GM23248 (cell line): ENCODE measurements at regions not wholly inside any gene's neighbourhood (a gene's known extent, or its start where the extent isn't known, plus 50 kb on each side); places are given as distances from the start of the nearest gene placed in this dataset.
"Not testable (repeated sequence)": the region's sequence is repeated elsewhere in the genome, so short reads cannot be mapped to it uniquely, and the experiment has no call there.

Experiments used
- DNase-seq: peaks from one replicate; pipeline ENCODE4 v3.0.0-alpha.2; 2015
- H2AFZ ChIP-seq: fragments of 200-600 bp; sonication (generic); 2 replicates; pipeline ENCODE4 v1.6.1; 2016; ENCODE audit warnings: antibody characterized with exemption
- H3F3A ChIP-seq: fragments of 200-600 bp; sonication (generic); 2 replicates; pipeline ENCODE4 v1.6.1; 2016; ENCODE audit warnings: mild to moderate bottlenecking, antibody characterized with exemption, mixed run types; ENCODE audit not compliant: insufficient read depth
- H3K27ac ChIP-seq: fragments of 200-600 bp; sonication (generic); 2 replicates; pipeline ENCODE4 v1.5.1; 2016; ENCODE audit warnings: mild to moderate bottlenecking
- H3K27me3 ChIP-seq: fragments of 200-600 bp; sonication (generic); replicated peaks from 2 replicates; pipeline ENCODE4 v1.6.1; 2016; ENCODE audit warnings: mild to moderate bottlenecking; ENCODE audit not compliant: insufficient read depth
- H3K36me3 ChIP-seq: fragments of 200-600 bp; sonication (generic); 2 replicates; pipeline ENCODE4 v1.6.1; 2016; ENCODE audit warnings: low read depth, mild to moderate bottlenecking
- H3K4me1 ChIP-seq: fragments of 200-600 bp; sonication (generic); 2 replicates; pipeline ENCODE4 v1.6.1; 2016; ENCODE audit warnings: mild to moderate bottlenecking; ENCODE audit not compliant: insufficient read depth
- H3K4me2 ChIP-seq: fragments of 200-600 bp; sonication (generic); one replicate; pipeline ENCODE4 v1.6.1; 2016; ENCODE audit warnings: mild to moderate bottlenecking; ENCODE audit not compliant: unreplicated experiment
- H3K4me3 ChIP-seq: fragments of 200-600 bp; sonication (generic); 2 replicates; pipeline ENCODE4 v1.5.1; 2016; ENCODE audit warnings: mild to moderate bottlenecking
- H3K79me2 ChIP-seq: fragments of 200-600 bp; sonication (generic); 2 replicates; pipeline ENCODE4 v1.6.1; 2016; ENCODE audit warnings: mild to moderate bottlenecking; ENCODE audit not compliant: insufficient read depth
- H3K9ac ChIP-seq: fragments of 200-600 bp; sonication (generic); 2 replicates; pipeline ENCODE4 v1.6.1; 2016; ENCODE audit warnings: mild to moderate bottlenecking
- H3K9me2 ChIP-seq: fragments of 200-600 bp; sonication (generic); 2 replicates; pipeline ENCODE4 v1.6.1; 2016; ENCODE audit warnings: mixed run types, mild to moderate bottlenecking, moderate library complexity; ENCODE audit not compliant: insufficient read depth
- H3K9me3 ChIP-seq: fragments of 200-600 bp; sonication (generic); one replicate; pipeline ENCODE4 v1.6.1; 2017; ENCODE audit warnings: low read depth
- H4K20me1 ChIP-seq: fragments of 200-600 bp; sonication (generic); 2 replicates; pipeline ENCODE4 v1.6.0; 2016; ENCODE audit not compliant: insufficient read depth
- EZH2 ChIP-seq: fragments of 200-600 bp; sonication (generic); IDR thresholded peaks from 2 replicates; pipeline ENCODE4 v1.6.1; 2018; ENCODE audit warnings: antibody characterized with exemption, mild to moderate bottlenecking; ENCODE audit not compliant: insufficient read depth, poor library complexity, severe bottlenecking
- EZH2phosphoT487 ChIP-seq: fragments of 200-600 bp; sonication (generic); IDR thresholded peaks from 2 replicates; pipeline ENCODE4 v1.6.1; 2018; ENCODE audit warnings: antibody characterized with exemption, moderate library complexity, mild to moderate bottlenecking, low read depth; ENCODE audit not compliant: insufficient read depth
- WGBS, 2 experiments: methylation state at CpG; one replicate each; pipeline ENCODE4 v1.1.6; 2015 to 2017; ENCODE audit warnings: low lambda C conversion rate in 2 of 2, low coverage in 1 of 2; ENCODE audit errors: missing lambda C conversion rate in 2 of 2; 5-methylcytosine and 5-hydroxymethylcytosine counted together
- in situ Hi-C: fragments of 300-500 bp; cut with MboI; formaldehyde crosslinking; loops from 2 replicates; pipeline ENCODE4 v1.15.0; 2020

DNA sequence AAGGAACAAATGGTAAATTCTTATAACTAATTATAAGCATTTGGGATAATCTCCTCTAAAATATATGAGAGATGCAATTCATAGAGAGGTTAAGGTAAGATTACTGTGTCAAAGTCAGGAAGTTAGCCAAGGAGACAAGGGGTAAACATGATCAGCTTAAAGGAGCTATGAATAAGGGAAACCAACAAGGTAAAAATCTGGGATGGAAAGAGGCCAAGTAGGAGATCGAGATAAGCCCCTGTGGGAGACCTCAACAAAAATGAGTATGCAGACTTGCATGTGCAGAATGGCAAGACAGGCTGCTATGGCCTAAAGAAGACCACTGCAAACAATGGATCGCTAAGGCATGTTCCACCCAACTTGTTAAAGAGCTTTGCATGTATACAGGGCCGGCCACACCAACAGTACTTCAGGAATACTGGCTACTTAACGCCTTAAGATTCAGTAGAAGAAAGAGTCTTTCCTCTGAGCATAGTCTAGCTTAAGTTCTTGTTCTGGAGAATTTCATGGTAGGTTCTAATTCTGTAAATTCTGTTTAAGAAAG, 738.6 kb downstream of the GALC start:
- in situ Hi-C loops = no loop called here
- no peaks in the 10 kb centered on the region for H3K9me3 ChIP-seq
- no peaks in the 10 kb centered on the region for H3F3A ChIP-seq
- no peak for DNase-seq
- H3K79me2 ChIP-seq = no peaks in the 10 kb centered on the region
- no peak overlapping the region for H3K4me2 ChIP-seq
- no peak overlapping the region for H3K9ac ChIP-seq
- no peak overlapping the region for H2AFZ ChIP-seq
- no peaks in the 10 kb centered on the region for H3K36me3 ChIP-seq
- WGBS, 2 experiments = 2 to 6% methylated on average over 4 of the region's 4 CpGs
- H3K9me2 ChIP-seq = no peaks in the 10 kb centered on the region
- no peaks in the 10 kb centered on the region for H3K4me1 ChIP-seq
- H3K27ac ChIP-seq = no peak overlapping the region
- no peaks in the 10 kb centered on the region for H3K27me3 ChIP-seq
- TF ChIP-seq EZH2phosphoT487 (no peak), EZH2 (no peak)
- no peaks in the 10 kb centered on the region for H4K20me1 ChIP-seq
- no peak overlapping the region for H3K4me3 ChIP-seq

DNA sequence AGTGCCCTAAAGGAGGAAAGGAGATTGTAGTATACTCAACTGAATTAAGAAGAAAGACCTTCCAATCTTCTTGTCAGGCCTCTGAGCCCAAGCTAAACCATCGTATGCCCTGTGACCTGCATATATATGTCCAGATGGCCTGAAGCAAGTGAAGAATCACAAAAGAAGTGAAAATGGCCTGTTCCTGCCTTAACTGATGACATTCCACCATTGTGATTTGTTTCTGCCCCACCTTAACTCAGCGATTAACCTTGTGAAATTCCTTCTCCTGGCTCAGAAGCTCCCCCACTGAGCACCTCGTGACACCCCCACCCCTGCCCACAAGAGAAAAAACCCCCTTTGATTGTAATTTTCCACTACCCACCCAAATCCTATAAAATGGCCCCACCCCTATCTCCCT, 739.2 kb downstream of the GALC start:
- H3K4me2 ChIP-seq, H3K27me3 ChIP-seq, H3K4me1 ChIP-seq, H2AFZ ChIP-seq, in situ Hi-C loops, H3K79me2 ChIP-seq, H3K9me2 ChIP-seq, DNase-seq, H4K20me1 ChIP-seq, H3F3A ChIP-seq, H3K9me3 ChIP-seq, H3K4me3 ChIP-seq, H3K9ac ChIP-seq, H3K27ac ChIP-seq, H3K36me3 ChIP-seq: not testable (repeated sequence)
- WGBS, 2 experiments = 0 to 5% methylated on average over 3 of the region's 3 CpGs

DNA sequence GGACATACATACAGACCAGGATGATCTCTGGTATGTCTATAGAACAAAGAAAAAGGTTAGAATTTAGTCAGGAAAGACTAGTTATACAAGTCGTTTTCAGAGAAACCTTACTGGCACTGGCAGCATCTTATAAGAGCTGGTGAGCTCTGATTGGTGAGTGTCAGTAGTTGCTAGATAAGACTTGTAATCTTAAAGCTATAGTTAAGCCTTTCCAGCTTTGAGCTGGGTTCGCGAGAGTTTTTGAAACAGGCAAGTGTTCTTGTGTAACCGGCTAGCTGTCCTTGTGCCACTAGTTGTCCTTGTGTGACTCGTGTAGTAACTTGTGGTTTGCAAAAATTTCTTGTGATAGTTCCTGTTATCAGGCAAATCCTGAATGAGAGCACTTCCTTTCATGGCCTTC, 740.9 kb downstream of the GALC start:
- H3K9me3 ChIP-seq = no peaks in the 10 kb centered on the region
- no peaks in the 10 kb centered on the region for H3K79me2 ChIP-seq
- 24 to 35% methylated on average over 5 of the region's 5 CpGs for WGBS, 2 experiments
- in situ Hi-C loops = no loop called here
- no peak overlapping the region for H3K4me3 ChIP-seq
- H3K36me3 ChIP-seq = no peaks in the 10 kb centered on the region
- no peak overlapping the region for H3K27ac ChIP-seq
- no peak overlapping the region for H3K9ac ChIP-seq
- DNase-seq = no peak
- H2AFZ ChIP-seq = no peak overlapping the region
- H3K27me3 ChIP-seq = no peaks in the 10 kb centered on the region
- no peaks in the 10 kb centered on the region for H3K4me1 ChIP-seq
- TF ChIP-seq EZH2phosphoT487 (no peak), EZH2 (no peak)
- H3K4me2 ChIP-seq = no peak overlapping the region
- no peaks in the 10 kb centered on the region for H4K20me1 ChIP-seq
- H3F3A ChIP-seq = no peaks in the 10 kb centered on the region
- H3K9me2 ChIP-seq = no peaks in the 10 kb centered on the region

DNA sequence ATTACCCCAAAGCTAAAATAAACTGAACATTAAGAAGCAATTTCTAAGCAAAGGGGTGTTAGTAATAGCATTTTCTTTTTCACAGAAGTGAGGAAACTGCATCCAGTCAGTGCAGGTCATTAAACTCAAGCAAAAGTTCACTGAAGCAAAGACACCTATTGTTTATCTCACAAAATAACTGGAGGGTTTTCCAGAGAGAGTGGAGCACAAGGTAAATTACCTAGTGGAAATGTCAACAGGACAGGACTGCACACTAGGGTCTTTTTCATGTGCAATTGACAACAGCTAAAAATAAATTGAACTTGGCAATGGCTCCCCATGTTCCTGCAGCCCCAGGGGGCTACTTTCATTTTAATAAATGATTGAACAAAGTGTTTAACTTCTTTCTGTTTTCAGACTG, 742.0 kb downstream of the GALC start:
- H3K9me2 ChIP-seq = no peaks in the 10 kb centered on the region
- H3K9ac ChIP-seq = no peak overlapping the region
- in situ Hi-C loops = no loop called here
- no peak for DNase-seq
- no peaks in the 10 kb centered on the region for H3K36me3 ChIP-seq
- H3K9me3 ChIP-seq = no peaks in the 10 kb centered on the region
- no peaks in the 10 kb centered on the region for H4K20me1 ChIP-seq
- H3K27me3 ChIP-seq = no peaks in the 10 kb centered on the region
- H2AFZ ChIP-seq = no peak overlapping the region
- H3K4me1 ChIP-seq = no peaks in the 10 kb centered on the region
- H3K79me2 ChIP-seq = no peaks in the 10 kb centered on the region
- H3K4me3 ChIP-seq = no peak overlapping the region
- no peak for TF ChIP-seq EZH2phosphoT487
- TF ChIP-seq EZH2 = no peak
- no peak overlapping the region for H3K27ac ChIP-seq
- H3F3A ChIP-seq = no peaks in the 10 kb centered on the region
- H3K4me2 ChIP-seq = no peak overlapping the region

DNA sequence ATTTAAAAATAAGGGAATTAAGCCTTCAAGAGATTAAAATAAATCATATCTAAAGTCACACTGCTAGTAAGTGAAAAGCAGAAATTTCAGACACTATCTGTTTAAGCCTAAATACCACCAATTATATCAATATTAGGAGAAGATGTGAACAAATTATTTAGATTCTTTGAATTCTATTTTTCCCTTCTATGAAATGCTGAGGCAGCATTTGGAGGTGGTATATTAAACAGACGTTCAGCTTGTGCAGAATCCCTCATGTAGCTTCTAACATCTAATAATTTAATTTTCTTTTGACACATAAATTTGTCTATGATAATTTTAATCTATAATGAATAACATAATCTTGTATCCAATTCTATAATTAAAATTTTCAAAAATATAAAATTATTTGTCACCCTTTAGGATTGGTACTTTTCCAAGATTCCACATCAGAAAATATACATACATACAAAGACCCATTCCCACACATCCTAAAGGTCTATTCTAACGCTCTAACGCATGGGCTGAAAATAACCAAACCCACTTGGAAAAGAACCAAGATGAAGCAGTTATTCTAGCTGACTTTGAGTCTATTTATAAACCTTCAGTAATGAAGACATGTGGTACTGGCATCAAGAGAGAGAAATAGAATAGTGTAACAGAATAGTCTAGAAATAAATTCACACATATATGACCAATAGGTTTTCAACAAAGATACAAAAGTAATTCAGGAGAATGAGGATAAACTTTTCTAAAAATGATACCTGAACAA, 751.8 kb downstream of the GALC start:
- Histone ChIP-seq H3K9me3 (no peaks in the 10 kb centered on the region), H3K4me3 (no peak overlapping the region), H4K20me1 (no peaks in the 10 kb centered on the region), H3K4me1 (no peaks in the 10 kb centered on the region), H3K27me3 (no peaks in the 10 kb centered on the region), H3K27ac (no peak overlapping the region), H3K9me2 (no peaks in the 10 kb centered on the region; the same call in none of the 2 replicates), H3K79me2 (no peaks in the 10 kb centered on the region), H2AFZ (no peak overlapping the region), H3K36me3 (no peaks in the 10 kb centered on the region), H3F3A (no peaks in the 10 kb centered on the region), H3K9ac (no peak overlapping the region), H3K4me2 (no peak overlapping the region)
- 9 to 13% methylated on average over 3 of the region's 3 CpGs for WGBS, 2 experiments
- DNase-seq = no peak
- TF ChIP-seq EZH2phosphoT487 (no peak), EZH2 (no peak)
- in situ Hi-C loops = no loop called here

DNA sequence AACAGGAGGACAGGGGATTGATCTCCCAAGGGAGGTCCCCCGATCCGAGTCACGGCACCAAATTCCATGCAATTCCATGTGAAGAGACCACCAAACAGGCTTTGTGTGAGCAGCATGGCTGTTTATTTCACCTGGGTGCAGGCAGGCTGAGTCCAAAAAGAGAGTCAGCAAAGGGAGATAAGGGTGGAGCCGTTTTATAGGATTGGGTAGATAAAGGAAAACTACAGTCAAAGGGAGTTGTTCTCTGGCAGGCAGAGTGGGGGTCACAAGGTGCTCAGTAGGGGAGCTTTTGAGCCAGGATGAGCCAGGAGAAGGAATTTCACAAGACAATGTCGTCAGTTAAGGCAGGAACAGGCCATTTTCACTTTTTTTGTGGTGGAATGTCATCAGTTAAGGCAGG, 752.7 kb downstream of the GALC start:
- H3K27me3 ChIP-seq, in situ Hi-C loops, H4K20me1 ChIP-seq, H2AFZ ChIP-seq, H3K27ac ChIP-seq, H3K9me3 ChIP-seq, H3K9ac ChIP-seq, H3F3A ChIP-seq, H3K36me3 ChIP-seq, H3K9me2 ChIP-seq, H3K4me3 ChIP-seq, DNase-seq, H3K4me1 ChIP-seq, H3K79me2 ChIP-seq, H3K4me2 ChIP-seq: not testable (repeated sequence)
- 16% methylated on average over 5 of the region's 5 CpGs for WGBS, 2 experiments
